Stomach (tissue), 8 donors: ENCODE measurements at regions not wholly inside any gene's neighbourhood (a gene's known extent, or its start where the extent isn't known, plus 50 kb on each side); places are given as distances from the start of the nearest gene placed in this dataset.

Experiments used
- DNase-seq, 2 donors: peaks; one replicate each; pipeline versions ENCODE4 v3.0.0 to v3.0.0-alpha.2; 2013 to 2019
- H3K27ac ChIP-seq, 5 donors: fragments of 200-600 bp in 4 of 5; sonication (generic) in 4 of 5; one replicate each; pipeline ENCODE4 v1.5.1; 2013 to 2019; ENCODE audit warnings: mild to moderate bottlenecking in 1 of 5, moderate library complexity in 1 of 5
- H3K27me3 ChIP-seq, 3 donors: fragments of 200-600 bp; sonication (generic); one replicate each; pipeline ENCODE4 v1.5.1; 2017 to 2019; ENCODE audit warnings: mixed run types in 1 of 3
- H3K36me3 ChIP-seq, 4 donors: fragments of 200-600 bp; sonication (generic); 1 replicate in 3 of 4; 2 replicates in 1 of 4; pipeline ENCODE4 v1.5.1; 2016 to 2019
- H3K4me1 ChIP-seq, 4 donors: fragments of 200-600 bp; sonication (generic); one replicate each; pipeline ENCODE4 v1.5.1; 2016 to 2019
- H3K4me3 ChIP-seq, 4 donors: fragments of 200-600 bp; sonication (generic) in 3 of 4; one replicate each; pipeline ENCODE4 v1.5.1; 2016 to 2019; ENCODE audit warnings: mild to moderate bottlenecking in 1 of 4
- H3K9me3 ChIP-seq, 4 donors: fragments of 200-600 bp; sonication (generic); one replicate each; pipeline ENCODE4 v1.5.1; 2016 to 2019
- CTCF ChIP-seq, 7 experiments: fragments of 450-650 bp in 4 of 7; fragments of 200-600 bp in 3 of 7; sonication (generic) in 3 of 7; IDR thresholded peaks; one replicate each; pipeline ENCODE4 v1.5.1; 2016 to 2019; ENCODE audit warnings: antibody characterized with exemption in 7 of 7, control low read depth in 2 of 7, mild to moderate bottlenecking in 1 of 7
- EP300 ChIP-seq: sonication (generic); formaldehyde crosslinking; IDR thresholded peaks from one replicate; pipeline ENCODE4 v1.6.1; 2017; ENCODE audit warnings: antibody characterized with exemption
- POLR2A ChIP-seq, 4 donors: fragments of 450-650 bp; IDR thresholded peaks; one replicate each; pipeline ENCODE4 v1.6.1; 2016; ENCODE audit warnings: antibody characterized with exemption in 4 of 4, control low read depth in 2 of 4, mild to moderate bottlenecking in 1 of 4, moderate library complexity in 1 of 4
- POLR2AphosphoS5 ChIP-seq, 3 donors: sonication (generic); formaldehyde crosslinking; IDR thresholded peaks; one replicate each; pipeline ENCODE4 v1.6.1; 2016; ENCODE audit warnings: antibody characterized with exemption in 3 of 3
- WGBS, 5 donors: extraction: QIAGEN DNeasy Blood & Tissue Kit in 3 of 5; methylation state at CpG; one replicate each; pipeline versions ENCODE4 v1.1.5 to v1.1.7; 2013 to 2018; 5-methylcytosine and 5-hydroxymethylcytosine counted together
- intact Hi-C: fragments of 100-400 bp; cut with DNase I; formaldehyde crosslinking; loops from one replicate; pipeline ENCODE4 v1.15.1; 2023; ENCODE audit warnings: low total_unique reads
- donor health status: healthy with polysubstance abuse.
- donor health status: Bipolar disorder and iron deficiency.
- donor health status: healthy.

GRCh38 chrX:51148848-51149247 is 183.8 kb upstream of the NUDT10 start:
- no peaks in the 10 kb centered on the region for H3K9me3 ChIP-seq
- TF ChIP-seq EP300 (no peak), POLR2AphosphoS5 (IDR thresholded peaks at IDR 0.05) (no peak), POLR2A (IDR thresholded peaks at IDR 0.05) (no peak), CTCF (IDR thresholded peaks at IDR 0.05) (no peak)
- peak in 1 of 2 donors; percentile 43 for DNase-seq
- H3K4me3 ChIP-seq, result no peak overlapping the region
- 2 to 30% (median 19%) methylated on average over 2 of the region's 2 CpGs; no CpG with 5 or more reads in 1 of the 5 donors for WGBS, 5 donors
- no peaks in the 10 kb centered on the region for H3K4me1 ChIP-seq
- H3K27ac ChIP-seq, result no peak overlapping the region
- H3K36me3 ChIP-seq, result no peaks in the 10 kb centered on the region
- H3K27me3 ChIP-seq, result peaks cover 0 to 3% (median 0%) of the 10 kb centered on the region in 3 donors
- intact Hi-C loops, result no loop called here

- no peaks in the 10 kb centered on the region for H3K9me3 ChIP-seq
- H3K36me3 ChIP-seq, result no peaks in the 10 kb centered on the region
- peaks cover 0 to 6% (median 0%) of the 10 kb centered on the region in 3 donors for H3K27me3 ChIP-seq
- intact Hi-C loops, result no loop called here
- H3K27ac ChIP-seq, result no peak overlapping the region
- 27 to 38% (median 30%) methylated on average over 1 of the region's 1 CpG for WGBS, 5 donors
- no peak for TF ChIP-seq POLR2AphosphoS5 (IDR thresholded peaks at IDR 0.05)
- no peak for TF ChIP-seq POLR2A (IDR thresholded peaks at IDR 0.05)
- no peak for TF ChIP-seq EP300
- TF ChIP-seq CTCF (IDR thresholded peaks at IDR 0.05), result no peak
- no peaks in the 10 kb centered on the region for H3K4me1 ChIP-seq
- DNase-seq, result no peak
- H3K4me3 ChIP-seq, result no peak overlapping the region
Measured at GRCh38 chrX:51151734-51152133, 180.9 kb upstream of the NUDT10 start.

GRCh38 chrX:51155157-51155556 is 177.5 kb upstream of the NUDT10 start:
- Histone ChIP-seq H3K4me3 (no peak overlapping the region), H3K36me3 (no peaks in the 10 kb centered on the region), H3K4me1 (no peaks in the 10 kb centered on the region), H3K9me3 (no peaks in the 10 kb centered on the region), H3K27ac (no peak overlapping the region), H3K27me3 (peaks cover 0 to 6% (median 0%) of the 10 kb centered on the region in 3 donors)
- DNase-seq, result no peak
- intact Hi-C loops, result no loop called here
- TF ChIP-seq CTCF (IDR thresholded peaks at IDR 0.05), result no peak
- TF ChIP-seq EP300, result no peak
- 52 to 91% (median 76%) methylated on average over 1 of the region's 1 CpG for WGBS, 5 donors

GRCh38 chrX:51155566-51155965 is 177.1 kb upstream of the NUDT10 start:
- DNase-seq, result no peak
- no peak overlapping the region for H3K27ac ChIP-seq
- no peak overlapping the region for H3K4me3 ChIP-seq
- intact Hi-C loops, result no loop called here
- H3K36me3 ChIP-seq, result no peaks in the 10 kb centered on the region
- WGBS, 5 donors, result 46 to 75% (median 58%) methylated on average over 4 of the region's 4 CpGs
- no peak for TF ChIP-seq POLR2A (IDR thresholded peaks at IDR 0.05)
- no peak for TF ChIP-seq CTCF (IDR thresholded peaks at IDR 0.05)
- no peak for TF ChIP-seq EP300
- H3K9me3 ChIP-seq, result no peaks in the 10 kb centered on the region
- no peaks in the 10 kb centered on the region for H3K4me1 ChIP-seq
- H3K27me3 ChIP-seq, result peaks cover 0 to 6% (median 0%) of the 10 kb centered on the region in 3 donors
